ENCODE measurements at regions not wholly inside any gene's neighbourhood (a gene's known extent, or its start where the extent isn't known, plus 50 kb on each side); places are given as distances from the start of the nearest gene placed in this dataset.

- TF ChIP-seq SIX5 (IDR thresholded peaks at IDR 0.05; ENCODE audit: borderline replicate concordance in 1 of 2, insufficient read depth in 1 of 2, low read depth in 1 of 2, low read length in 2 of 2), result no peak
- no peak for TF ChIP-seq MCM3 (IDR thresholded peaks at IDR 0.05)
- TF ChIP-seq MITF (IDR thresholded peaks at IDR 0.05), result no peak
- TF ChIP-seq NFRKB (IDR thresholded peaks at IDR 0.05; ENCODE audit: low read depth), result no peak
- TF ChIP-seq ZNF444 (CRISPR knock-in tag; IDR thresholded peaks at IDR 0.05), result no peak
- TF ChIP-seq ZNF263 (CRISPR knock-in tag; IDR thresholded peaks at IDR 0.05; ENCODE audit: borderline replicate concordance), result no peak
Observed at GRCh38 chr6:134848076-134848475, 101.8 kb downstream of the ALDH8A1 start (continued).

GRCh38 chr6:134846865-134847264 is 103.0 kb downstream of the ALDH8A1 start:
- BruUV-seq (replicated peaks), result no TSS peak
- Histone ChIP-seq H2AFZ (ENCODE audit: low read depth, low read length) (no peak overlapping the region), H3K9ac (ENCODE audit: insufficient read depth in 1 of 2, low read depth in 2 of 2, low read length in 2 of 2) (no peak overlapping the region), H3K27ac (ENCODE audit: extremely low read depth, low read depth, low read length) (no peak overlapping the region), H3K4me3 (no peak overlapping the region), H4K20me1 (replicated peaks; ENCODE audit: control insufficient read depth, insufficient read depth, low read length) (0 out of 2 replicates have a peak, but pooled peaks cover 4% of the 10 kb centered on the region), H3K36me3 (ENCODE audit: control insufficient read depth, insufficient read depth, low read length) (no peaks in the 10 kb centered on the region), H3K4me2 (ENCODE audit: insufficient read depth, low read length) (no peak overlapping the region), H3K9me3 (replicated peaks; ENCODE audit: control insufficient read depth, insufficient read depth, low read depth, low read length) (no peaks in the 10 kb centered on the region), H3K79me2 (ENCODE audit: control insufficient read depth, insufficient read depth, low read length) (no peaks in the 10 kb centered on the region), H3K9me1 (ENCODE audit: control insufficient read depth, insufficient read depth, low read length) (no peaks in the 10 kb centered on the region), H3K4me1 (replicated peaks in 1 of 2; ENCODE audit: control insufficient read depth in 2 of 2, insufficient read depth in 2 of 2, low read length in 2 of 2) (no peaks in the 10 kb centered on the region), H3K27me3 (ENCODE audit: control insufficient read depth in 2 of 2, insufficient read depth in 2 of 2, low read length in 2 of 2) (peaks cover 43 to 63% of the 10 kb centered on the region in 2 experiments)
- no peak for TF ChIP-seq MAX (CRISPR knock-in tag; IDR thresholded peaks at IDR 0.05)
- TF ChIP-seq CHD7 (IDR thresholded peaks at IDR 0.05; ENCODE audit: low read depth, low read length), result no peak
- ATAC-seq, result no peak
- no peak for DNase-seq (ENCODE audit: extremely low read depth in 1 of 4, low spot score in 3 of 4)
- POLR2A ChIA-PET, result no interaction called here
- in situ Hi-C loops (cut with MboI), result no loop called here
- CTCF ChIA-PET (ENCODE audit: low intra/inter-chr PET ratio), result no interaction called here
- intact Hi-C loops (cut with micrococcal nuclease), result no loop called here
- WGBS (ENCODE audit: insufficient coverage, low coverage, missing lambda C conversion rate), result 0% methylated on average over 3 of the region's 3 CpGs
- no peak for FAIRE-seq
